NCI-H748 treated with DMSO at 0.1 percent for 48 hours (cell line): ENCODE measurements at regions not wholly inside any gene's neighbourhood (a gene's known extent, or its start where the extent isn't known, plus 50 kb on each side); places are given as distances from the start of the nearest gene placed in this dataset.
"Not testable (repeated sequence)": the region's sequence is repeated elsewhere in the genome, so short reads cannot be mapped to it uniquely, and the experiment has no call there.

Experiments used
- DNase-seq: peaks from one replicate; lab custom pipeline; 2025; lab: John Stamatoyannopoulos, UW

DNA sequence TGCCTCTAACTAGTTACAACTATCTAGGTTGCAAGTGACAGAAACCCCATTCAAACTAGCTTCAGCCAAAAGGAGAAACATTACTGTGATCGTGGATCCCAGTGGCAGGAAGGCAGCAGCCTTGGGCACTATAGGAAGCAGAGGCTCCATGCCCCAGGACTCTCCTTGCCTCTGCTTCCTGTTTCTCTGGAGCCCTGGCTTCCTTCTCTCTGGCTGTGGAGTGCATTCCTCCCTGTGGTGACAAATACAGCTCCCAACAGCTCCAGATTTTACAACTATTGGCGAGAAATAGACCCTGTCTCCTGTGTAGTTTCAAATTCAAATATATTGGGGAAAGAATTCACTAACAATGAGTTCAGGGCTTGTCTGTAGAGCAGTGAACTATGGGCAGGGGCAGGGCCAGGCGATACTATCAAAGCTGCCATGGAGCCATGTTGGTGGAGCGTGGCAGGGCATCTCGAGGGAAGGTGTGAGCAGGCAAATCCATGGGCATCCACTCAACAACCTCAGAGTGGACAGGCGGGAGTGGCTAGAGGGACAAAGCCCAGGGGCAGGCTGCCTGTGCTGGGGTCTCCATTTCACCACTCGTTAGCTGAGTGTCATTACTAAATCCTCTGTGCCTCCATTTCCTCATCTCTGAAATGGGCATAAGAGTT lies 189.5 kb downstream of the ERCC6L2 start:
- DNase-seq: no peak

DNA sequence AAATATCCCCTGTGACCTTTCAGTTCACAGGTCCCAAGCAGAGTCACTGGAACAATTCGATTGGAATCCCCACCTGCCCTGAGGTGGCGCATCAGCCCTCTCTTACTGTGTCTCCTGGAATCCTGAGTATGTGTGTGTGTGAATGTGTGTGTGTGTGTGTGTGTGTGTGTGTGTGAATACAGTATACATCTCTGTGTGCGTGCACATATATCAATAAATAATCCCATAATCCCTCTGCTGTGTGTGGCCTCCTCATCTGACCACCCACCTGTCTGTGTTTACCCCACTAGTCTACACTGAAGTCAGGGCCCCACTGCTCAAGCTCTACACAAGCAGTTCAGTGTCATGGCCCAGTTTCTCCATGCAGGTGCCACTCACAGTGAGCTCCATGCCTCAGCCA lies 187.4 kb downstream of the ERCC6L2 start:
- no peak for DNase-seq

- no peak for DNase-seq
Measured at GRCh38 chr9:96062031-96062430, 186.5 kb downstream of the ERCC6L2 start.

DNA sequence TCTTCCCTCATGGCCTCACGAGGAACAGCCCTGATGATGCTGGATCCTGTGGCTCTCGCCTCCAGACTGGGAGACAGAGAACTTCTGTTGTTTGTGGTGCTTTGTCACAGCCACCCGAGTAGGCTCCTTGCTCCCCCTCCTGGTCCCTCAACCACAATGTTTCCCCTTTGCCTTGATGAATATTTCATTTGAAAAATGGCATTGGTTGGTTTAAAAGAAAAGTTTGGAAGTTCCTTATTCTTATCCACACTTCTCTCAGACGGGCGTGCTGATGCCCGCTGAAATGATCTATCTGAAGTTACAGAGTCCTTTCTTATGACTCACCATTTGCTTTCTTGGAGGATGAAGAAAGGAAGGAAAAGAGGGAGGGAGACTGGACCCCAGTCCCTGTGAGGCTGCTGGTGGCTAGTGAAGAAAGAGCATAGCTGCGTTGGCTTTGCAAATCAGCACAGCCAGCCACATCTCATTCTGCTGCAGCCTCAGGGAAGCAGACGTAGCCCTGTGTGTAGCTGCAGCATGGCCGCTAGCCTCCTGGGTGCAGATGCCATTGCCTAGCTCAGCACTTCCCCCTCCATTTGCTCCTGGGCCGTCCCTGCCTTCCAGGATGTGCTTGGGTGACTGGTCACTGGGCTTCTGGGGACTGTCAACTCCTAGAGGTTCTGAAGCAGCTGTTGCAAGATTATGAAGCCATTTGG lies 185.9 kb downstream of the ERCC6L2 start:
- peak; percentile 22 for DNase-seq

GRCh38 chr9:96058218-96058617 lies 182.7 kb downstream of the ERCC6L2 start:
- DNase-seq: no peak

DNA sequence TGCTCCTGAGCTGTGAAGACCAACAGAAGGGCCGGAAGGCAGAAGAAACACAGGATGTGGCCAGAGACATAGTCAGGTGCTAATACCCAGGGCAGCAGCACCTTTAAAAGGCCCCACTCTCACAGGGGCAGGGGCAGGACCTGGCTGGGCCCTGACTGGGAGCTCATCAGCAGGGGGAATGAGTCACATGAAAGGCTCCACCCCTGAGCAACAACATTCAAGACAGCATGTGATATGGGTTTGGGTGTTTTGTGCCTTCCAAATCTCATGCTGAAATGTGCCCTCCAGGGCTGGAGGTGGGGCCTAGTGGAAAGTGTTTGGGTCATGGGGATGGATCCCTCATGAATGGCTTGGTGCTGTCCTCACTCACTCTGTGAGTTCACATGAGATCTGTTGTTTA lies 181.7 kb downstream of the ERCC6L2 start:
- no peak for DNase-seq

- no peak for DNase-seq
Measured at GRCh38 chr9:96056226-96056625, 180.7 kb downstream of the ERCC6L2 start.

DNA sequence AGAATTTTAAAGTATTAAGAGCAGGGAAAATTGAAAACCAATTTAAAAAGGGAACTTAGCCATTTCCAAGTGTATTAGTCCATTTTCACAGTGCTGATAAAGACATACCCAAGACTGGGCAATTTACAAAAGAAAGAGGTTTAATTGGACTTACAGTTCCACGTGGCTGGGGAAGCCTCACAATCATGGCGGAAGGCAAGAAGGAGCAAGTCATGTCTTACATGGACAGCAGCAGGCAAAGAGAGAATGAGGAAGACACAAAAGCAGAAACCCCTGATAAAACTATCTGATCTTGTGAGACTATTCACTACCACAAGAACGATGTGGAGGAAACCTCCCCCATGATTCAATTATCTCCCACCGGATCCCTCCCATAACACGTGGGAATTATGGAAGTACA lies 178.8 kb downstream of the ERCC6L2 start:
- DNase-seq: not testable (repeated sequence)

DNA sequence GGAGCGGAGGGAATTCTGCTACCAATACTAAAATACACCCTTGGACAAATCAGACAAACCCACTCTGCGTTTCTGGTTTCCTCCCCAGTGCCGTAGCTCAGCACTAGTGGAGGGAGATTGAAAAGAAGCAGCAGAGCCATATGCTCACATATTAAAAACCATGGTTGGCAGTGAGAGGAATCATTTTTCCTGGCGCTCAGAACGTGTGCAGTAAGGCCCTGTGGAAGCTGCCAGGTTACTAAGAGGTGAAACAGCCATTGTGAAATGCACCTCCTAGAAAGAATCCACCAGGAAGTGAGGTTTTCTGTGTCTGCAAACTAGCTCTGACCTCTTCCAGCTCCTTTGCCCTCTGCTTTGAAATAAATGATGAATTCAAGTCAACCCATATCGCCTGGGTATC lies 177.2 kb downstream of the ERCC6L2 start:
- no peak for DNase-seq

DNA sequence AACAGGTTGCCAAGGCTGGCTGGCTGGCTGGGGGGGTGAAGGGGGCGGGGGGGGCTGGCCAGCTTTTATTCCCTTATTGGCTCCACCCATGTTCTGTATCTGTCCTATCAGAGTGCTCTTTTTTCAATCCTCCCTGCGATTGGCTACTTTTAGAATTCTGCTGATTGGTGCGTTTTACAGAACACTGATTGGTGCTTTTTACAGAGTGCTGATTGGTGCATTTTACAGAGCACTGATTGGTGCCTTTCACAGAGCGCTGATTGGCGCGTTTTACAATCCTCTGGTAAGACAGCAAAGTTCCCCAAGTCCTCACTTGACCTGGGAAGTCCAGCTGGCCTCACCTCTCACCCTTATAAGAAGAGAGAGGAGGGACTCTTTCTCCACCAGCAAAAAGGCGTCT lies 175.9 kb downstream of the ERCC6L2 start:
- no peak for DNase-seq

- no peak for DNase-seq
Measured at GRCh38 chr9:96050861-96051155, 175.3 kb downstream of the ERCC6L2 start.

DNA sequence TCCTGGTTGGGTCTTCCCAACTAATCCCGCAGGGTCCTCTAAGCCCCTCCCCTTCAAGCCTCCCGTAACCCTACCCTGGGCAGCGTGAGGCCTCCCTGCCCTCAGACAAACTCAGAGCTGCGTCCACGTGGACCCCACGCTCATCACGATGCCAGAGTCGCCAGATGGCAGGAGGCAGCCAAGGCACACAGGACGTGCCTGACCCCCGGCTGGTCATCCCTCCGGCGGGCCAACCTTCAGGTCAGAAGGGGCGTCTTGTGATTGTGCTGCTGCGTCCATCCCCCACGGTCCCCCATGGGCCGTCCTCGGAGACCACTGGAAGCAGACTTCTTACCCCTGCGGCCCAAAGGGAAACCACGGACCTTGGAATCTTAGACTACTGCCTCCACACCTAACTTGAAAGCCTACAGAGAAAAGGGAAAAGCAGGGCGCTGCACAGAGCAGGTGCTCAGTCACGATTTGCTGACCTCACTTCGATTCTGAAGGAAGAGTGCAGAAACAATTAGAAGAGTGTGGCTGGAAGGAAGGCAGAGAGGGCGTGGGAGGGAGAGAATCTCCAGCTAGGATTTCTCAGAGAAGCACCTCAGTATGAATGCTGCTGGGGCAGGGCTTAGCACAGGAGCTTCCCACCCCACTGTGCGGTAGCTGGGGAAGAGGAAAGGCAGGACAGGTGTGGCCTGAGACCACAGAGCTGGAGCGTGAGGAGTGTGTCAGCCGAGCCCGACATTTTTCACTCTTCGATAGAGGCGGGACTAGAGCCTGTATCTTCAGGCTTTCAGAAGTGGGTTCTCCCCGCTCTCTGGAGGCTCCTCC lies 174.8 kb downstream of the ERCC6L2 start:
- no peak for DNase-seq

DNA sequence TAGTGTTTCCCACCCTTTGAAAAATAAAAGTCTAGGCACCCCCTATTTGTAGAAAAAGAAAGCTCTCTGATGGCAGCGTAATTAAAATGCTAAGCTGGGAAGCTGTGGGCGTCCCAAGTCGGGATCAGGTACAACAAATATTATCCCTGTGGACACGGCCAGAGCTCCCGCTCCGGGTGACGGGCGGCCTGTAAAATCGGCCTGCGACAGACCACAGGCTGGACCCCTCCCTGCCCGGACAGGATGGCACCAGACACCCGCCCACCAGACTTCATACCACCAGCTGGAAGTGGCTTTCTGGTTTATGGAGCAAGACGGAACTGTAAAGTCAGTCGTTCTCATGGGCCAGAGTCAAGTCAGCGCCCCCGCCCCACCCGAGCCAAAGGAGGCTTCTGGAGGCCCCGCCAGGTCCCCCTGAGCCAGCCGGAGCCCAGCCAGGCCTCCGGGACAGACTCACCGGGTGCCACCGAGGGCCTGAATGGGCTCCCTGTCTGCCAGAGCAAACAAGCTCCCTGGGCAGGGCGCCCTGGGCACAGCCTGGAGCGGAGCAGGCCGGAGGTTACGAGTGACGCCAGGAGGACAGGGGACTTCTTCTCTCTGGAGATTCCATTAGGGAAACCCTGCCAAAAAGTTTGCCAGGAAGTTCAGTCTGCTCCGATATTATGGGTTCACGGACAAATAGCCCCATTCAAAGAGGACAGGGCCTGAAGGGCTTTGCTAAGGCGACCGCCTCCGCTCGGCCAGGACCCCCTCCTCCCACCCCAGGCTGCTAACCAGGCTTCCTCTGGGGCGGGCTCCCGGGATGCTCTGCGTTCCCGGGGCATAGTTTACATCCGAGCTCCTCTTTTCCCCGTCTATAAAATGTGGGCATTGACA lies 173.7 kb downstream of the ERCC6L2 start:
- no peak for DNase-seq

DNA sequence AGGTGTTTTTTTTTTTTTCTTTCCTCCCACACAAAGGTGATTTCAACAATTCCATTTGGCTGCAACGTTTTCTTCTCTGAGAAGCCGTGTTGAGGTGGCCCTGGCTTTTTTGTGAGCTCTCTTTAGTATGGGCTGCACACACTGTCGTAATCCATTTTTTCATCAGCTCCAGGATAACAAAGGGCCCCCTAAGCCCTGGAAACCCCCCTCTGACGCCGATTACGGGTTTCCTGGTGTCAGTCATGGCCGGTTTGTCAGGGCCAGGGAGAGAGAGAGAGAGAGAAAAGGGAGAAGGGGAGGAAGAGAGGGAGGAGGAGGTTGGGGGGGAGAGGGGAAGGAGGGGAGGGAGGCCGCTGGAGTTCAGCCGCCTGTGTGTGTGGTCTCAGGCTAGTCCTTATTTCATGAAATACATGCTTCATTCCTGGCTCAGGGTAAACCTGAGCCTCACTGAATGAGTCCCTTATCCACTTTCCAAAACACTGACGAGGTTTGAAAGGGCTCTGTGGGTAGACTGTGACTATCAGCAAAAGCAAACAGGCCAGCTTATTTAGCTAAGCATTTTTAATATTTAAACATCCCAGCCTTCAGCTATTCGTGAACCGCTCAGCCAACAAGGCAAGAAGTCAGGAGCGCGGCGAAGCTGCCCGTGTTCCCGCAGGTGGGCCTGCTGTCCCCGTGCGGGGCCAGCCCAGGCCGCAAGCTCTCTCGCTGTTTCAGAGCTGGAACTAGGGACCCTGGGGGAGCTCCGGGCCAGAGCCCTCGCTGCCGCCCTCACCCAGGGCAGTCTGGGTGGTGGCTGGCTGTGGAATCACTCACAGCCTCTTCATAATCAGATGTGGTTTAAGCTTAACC lies 172.8 kb downstream of the ERCC6L2 start:
- no peak for DNase-seq

DNA sequence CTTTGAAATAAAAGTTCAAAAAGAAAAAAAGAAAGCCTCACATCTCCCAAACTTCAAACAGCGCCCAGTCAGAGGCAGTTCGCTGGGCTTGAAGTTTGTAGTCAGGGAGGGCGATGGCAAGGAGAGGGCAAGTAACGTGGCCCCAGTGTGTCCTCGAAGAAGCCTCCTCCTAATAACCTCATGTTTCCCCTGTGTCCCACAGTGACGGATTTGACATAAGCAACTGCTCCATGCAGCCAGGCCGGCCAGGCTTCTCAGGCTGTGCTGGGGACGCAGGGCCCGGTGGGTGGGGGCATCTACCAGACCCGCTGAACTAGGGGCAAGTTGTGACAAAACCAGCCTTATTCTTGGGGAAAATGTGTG lies 172.2 kb downstream of the ERCC6L2 start:
- no peak for DNase-seq

DNA sequence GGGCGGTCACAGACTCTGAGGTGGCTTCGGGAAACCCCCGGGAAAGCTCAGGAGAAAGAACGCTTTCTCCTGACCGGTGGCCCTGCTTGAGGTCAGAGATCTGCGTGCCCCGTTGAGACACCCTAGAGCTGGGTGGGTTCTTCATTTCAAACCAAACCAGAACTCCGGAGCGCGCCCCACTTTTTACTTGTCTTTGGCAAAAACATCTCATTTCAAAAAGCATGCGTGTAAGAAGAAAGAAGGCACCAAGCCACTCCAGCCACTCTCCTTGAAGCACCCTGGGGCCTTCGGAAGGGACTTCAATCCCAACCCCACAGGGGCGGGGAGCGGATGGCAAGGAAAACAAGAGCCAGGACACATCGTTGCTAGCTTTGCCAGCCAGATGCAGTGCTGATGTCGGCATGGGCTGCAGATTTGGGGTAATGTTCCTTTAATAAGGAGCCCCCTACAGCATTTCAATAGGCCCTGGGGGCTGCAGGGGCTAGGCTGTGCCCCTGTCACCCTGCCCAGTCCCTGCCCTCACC lies 171.7 kb downstream of the ERCC6L2 start:
- no peak for DNase-seq

DNA sequence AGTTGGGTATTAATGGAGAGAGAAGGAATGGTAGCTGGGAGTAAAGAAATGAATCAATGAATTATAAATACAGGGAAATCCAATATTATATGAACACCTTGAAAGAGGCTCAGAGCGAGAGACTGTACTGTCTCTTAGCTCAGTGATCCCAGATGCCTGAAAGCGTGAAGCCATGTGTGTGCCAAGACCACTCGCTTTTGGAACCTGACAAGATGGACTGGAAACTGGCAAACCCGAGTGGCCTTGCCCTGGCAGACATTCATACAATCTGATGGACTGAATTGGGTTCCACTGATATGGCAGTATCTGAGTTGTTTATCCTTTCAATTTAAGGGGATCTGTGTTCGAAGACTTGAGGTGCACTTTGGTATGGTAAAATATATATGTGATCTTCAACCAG lies 170.3 kb downstream of the ERCC6L2 start:
- DNase-seq: no peak

- no peak for DNase-seq
Measured at GRCh38 chr9:96044401-96044800, 168.9 kb downstream of the ERCC6L2 start.

- DNase-seq: peak; percentile 66
Measured at GRCh38 chr9:96040591-96041461, 165.3 kb downstream of the ERCC6L2 start.

DNA sequence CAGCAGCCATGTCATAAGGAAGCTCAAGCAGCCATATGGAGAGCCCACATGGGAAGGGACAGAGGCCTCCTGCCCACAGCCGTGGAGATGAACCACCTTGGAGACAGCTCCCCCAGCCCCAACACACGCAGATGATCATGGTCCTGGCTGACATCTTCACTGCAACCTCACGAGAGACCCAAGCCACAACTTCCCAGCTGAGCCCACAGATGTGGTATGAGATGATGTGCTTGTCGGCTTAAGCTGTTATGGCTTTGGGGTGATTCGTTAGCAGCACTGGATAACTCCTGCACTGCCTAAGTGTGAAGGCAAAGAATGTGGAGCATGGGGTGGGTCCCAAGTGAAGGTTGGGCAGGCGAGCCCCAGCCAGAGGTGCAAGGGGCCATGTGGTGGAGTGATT lies 163.4 kb downstream of the ERCC6L2 start:
- DNase-seq: no peak
